ENCODE measurements at regions not wholly inside any gene's neighbourhood (a gene's known extent, or its start where the extent isn't known, plus 50 kb on each side); places are given as distances from the start of the nearest gene placed in this dataset.

GRCh38 chr13:34474187-34474868, 467.7 kb upstream of the NBEA start:
- no peak for TF ChIP-seq POLR2A (IDR thresholded peaks at IDR 0.05; ENCODE audit: low read depth, low read length)
- TF ChIP-seq POLR2AphosphoS5 (IDR thresholded peaks at IDR 0.05; ENCODE audit: low read depth, low read length), result no peak
- TF ChIP-seq TAF1 (IDR thresholded peaks at IDR 0.05; ENCODE audit: borderline replicate concordance, low read depth, low read length), result no peak
